Keratinocyte (primary cell): ENCODE measurements at regions not wholly inside any gene's neighbourhood (a gene's known extent, or its start where the extent isn't known, plus 50 kb on each side); places are given as distances from the start of the nearest gene placed in this dataset.

Experiments
- DNase-seq: peaks from one replicate; pipeline ENCODE4 v3.0.0-alpha.2; 2011; ENCODE audit warnings: low read depth, missing footprints, low spot score
- FAIRE-seq: peaks from 2 replicates; lab custom pipeline; 2011; peaks lifted over from hg19 to GRCh38; lab: Jason Lieb, UNC
- H2AFZ ChIP-seq: 2 replicates; pipeline ENCODE4 v1.6.0; 2012; ENCODE audit warnings: low read length, control low read depth, inconsistent platforms; ENCODE audit not compliant: control insufficient read depth
- H3K27ac ChIP-seq: 2 replicates; pipeline ENCODE4 v1.5.1; 2011; ENCODE audit warnings: low read length; ENCODE audit not compliant: control insufficient read depth, insufficient read depth
- H3K27me3 ChIP-seq: 3 replicates; pipeline ENCODE4 v1.6.0; 2011; ENCODE audit warnings: low read length; ENCODE audit not compliant: control insufficient read depth, insufficient read depth; ENCODE audit errors: extremely low read depth
- H3K36me3 ChIP-seq, 2 experiments: 2 replicates in 1 of 2; 3 replicates in 1 of 2; pipeline ENCODE4 v1.5.1; 2011; ENCODE audit warnings: low read length in 2 of 2, mild to moderate bottlenecking in 1 of 2; ENCODE audit not compliant: control insufficient read depth in 2 of 2, insufficient read depth in 2 of 2; ENCODE audit errors: extremely low read depth in 1 of 2
- H3K4me1 ChIP-seq: 3 replicates; pipeline ENCODE4 v1.5.1; 2011; ENCODE audit warnings: low read length; ENCODE audit not compliant: control insufficient read depth, insufficient read depth; ENCODE audit errors: extremely low read depth
- H3K4me2 ChIP-seq: 3 replicates; pipeline ENCODE4 v1.6.0; 2011; ENCODE audit warnings: low read depth, low read length; ENCODE audit not compliant: control insufficient read depth, insufficient read depth; ENCODE audit errors: extremely low read depth
- H3K4me3 ChIP-seq, 3 experiments: fragments of 200-600 bp in 1 of 3; sonication (generic) in 1 of 3; 2 replicates in 2 of 3; 3 replicates in 1 of 3; pipeline ENCODE4 v1.5.1; 2011 to 2016; ENCODE audit warnings: low read length in 3 of 3, mild to moderate bottlenecking in 3 of 3, control low read depth in 2 of 3, inconsistent platforms in 1 of 3, low read depth in 1 of 3, mixed read lengths in 1 of 3, mixed run types in 1 of 3, moderate library complexity in 1 of 3; ENCODE audit not compliant: control insufficient read depth in 2 of 3, insufficient read depth in 2 of 3; ENCODE audit errors: extremely low read depth in 1 of 3
- H3K79me2 ChIP-seq: 2 replicates; pipeline ENCODE4 v1.6.0; 2012; ENCODE audit warnings: low read length; ENCODE audit not compliant: control insufficient read depth, insufficient read depth
- H3K9ac ChIP-seq: 3 replicates; pipeline ENCODE4 v1.6.0; 2011; ENCODE audit warnings: low read length; ENCODE audit not compliant: control insufficient read depth, insufficient read depth; ENCODE audit errors: extremely low read depth
- H3K9me1 ChIP-seq: 3 replicates; pipeline ENCODE4 v1.6.0; 2011; ENCODE audit warnings: low read length; ENCODE audit not compliant: control insufficient read depth, insufficient read depth; ENCODE audit errors: extremely low read depth
- H3K9me3 ChIP-seq: 2 replicates; pipeline ENCODE4 v1.5.1; 2012; ENCODE audit warnings: low read depth, low read length; ENCODE audit not compliant: control insufficient read depth
- H4K20me1 ChIP-seq: 3 replicates; pipeline ENCODE4 v1.6.0; 2011; ENCODE audit warnings: low read length; ENCODE audit not compliant: control insufficient read depth, insufficient read depth; ENCODE audit errors: extremely low read depth
- EZH2 ChIP-seq: IDR thresholded peaks from one replicate; pipeline ENCODE4 v1.6.1; 2012; ENCODE audit warnings: inconsistent platforms, mild to moderate bottlenecking, low read length, moderate library complexity
- dilution Hi-C: fragments of 300-500 bp; cut with MboI; formaldehyde crosslinking; loops from one replicate; pipeline ENCODE4 v1.7.0; 2020; ENCODE audit warnings: low sequenced_read_pairs; ENCODE audit not compliant: extremely low pct_ligation_motif_present
- TF ChIP-seq, protein P1 (sequence below), 3 experiments: IDR thresholded peaks in 1 of 3; conservative IDR thresholded peaks in 1 of 3; optimal IDR thresholded peaks in 1 of 3; 2 replicates in 2 of 3; 3 replicates in 1 of 3; pipeline versions ENCODE3 to v1.5.1; 2011; ENCODE audit warnings: low read length in 3 of 3, mild to moderate bottlenecking in 3 of 3, moderate library complexity in 2 of 3, control low read depth in 1 of 3, inconsistent platforms in 1 of 3; ENCODE audit not compliant: insufficient read depth in 2 of 3; ENCODE audit errors: extremely low read depth in 1 of 3

- dilution Hi-C loops: no loop called here
- no peak for FAIRE-seq
- H3K4me2 ChIP-seq: no peak overlapping the region
These were observed 64.3 kb upstream of the LRRC8B start for GRCh38 chr1:89460325-89460724.

DNA sequence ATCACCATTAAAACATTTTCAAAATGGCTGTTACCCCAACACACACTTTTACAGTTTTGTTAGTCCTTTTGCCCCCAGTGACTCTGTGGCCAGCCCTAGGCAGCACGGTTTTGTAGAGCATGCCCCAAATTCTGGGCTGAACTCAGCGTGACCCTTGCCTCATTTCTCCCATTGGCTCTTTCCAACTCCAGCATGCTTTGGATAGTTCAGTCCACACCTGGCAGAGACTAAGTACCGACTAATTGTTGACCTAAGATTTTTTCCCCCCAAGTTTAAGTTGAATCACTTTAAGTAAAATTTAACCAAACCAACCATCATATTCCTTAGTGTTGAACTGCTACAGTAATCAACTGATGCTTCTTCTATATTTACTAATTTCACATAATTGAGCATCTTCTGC is 62.4 kb upstream of the LRRC8B start:
- Histone ChIP-seq H4K20me1 (no peaks in the 10 kb centered on the region), H3K9me3 (no peaks in the 10 kb centered on the region), H3K27ac (no peak overlapping the region), H3K36me3 (no peaks in the 10 kb centered on the region), H3K4me2 (no peak overlapping the region), H3K4me3 (no peak overlapping the region), H2AFZ (no peak overlapping the region), H3K4me1 (peaks cover 18% of the 10 kb centered on the region), H3K79me2 (no peaks in the 10 kb centered on the region), H3K9me1 (peaks cover 2% of the 10 kb centered on the region), H3K27me3 (no peaks in the 10 kb centered on the region), H3K9ac (no peak overlapping the region)
- dilution Hi-C loops: no loop called here
- FAIRE-seq: no peak
- no peak for DNase-seq
- TF ChIP-seq, protein P1, sequence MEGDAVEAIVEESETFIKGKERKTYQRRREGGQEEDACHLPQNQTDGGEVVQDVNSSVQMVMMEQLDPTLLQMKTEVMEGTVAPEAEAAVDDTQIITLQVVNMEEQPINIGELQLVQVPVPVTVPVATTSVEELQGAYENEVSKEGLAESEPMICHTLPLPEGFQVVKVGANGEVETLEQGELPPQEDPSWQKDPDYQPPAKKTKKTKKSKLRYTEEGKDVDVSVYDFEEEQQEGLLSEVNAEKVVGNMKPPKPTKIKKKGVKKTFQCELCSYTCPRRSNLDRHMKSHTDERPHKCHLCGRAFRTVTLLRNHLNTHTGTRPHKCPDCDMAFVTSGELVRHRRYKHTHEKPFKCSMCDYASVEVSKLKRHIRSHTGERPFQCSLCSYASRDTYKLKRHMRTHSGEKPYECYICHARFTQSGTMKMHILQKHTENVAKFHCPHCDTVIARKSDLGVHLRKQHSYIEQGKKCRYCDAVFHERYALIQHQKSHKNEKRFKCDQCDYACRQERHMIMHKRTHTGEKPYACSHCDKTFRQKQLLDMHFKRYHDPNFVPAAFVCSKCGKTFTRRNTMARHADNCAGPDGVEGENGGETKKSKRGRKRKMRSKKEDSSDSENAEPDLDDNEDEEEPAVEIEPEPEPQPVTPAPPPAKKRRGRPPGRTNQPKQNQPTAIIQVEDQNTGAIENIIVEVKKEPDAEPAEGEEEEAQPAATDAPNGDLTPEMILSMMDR (optimal IDR thresholded peaks at IDR 0.05 in 1 of 3, IDR thresholded peaks at IDR 0.05 in 1 of 3, conservative IDR thresholded peaks at IDR 0.05 in 1 of 3; ENCODE audit: extremely low read depth in 1 of 3, insufficient read depth in 2 of 3, low read length in 3 of 3): no peak
- TF ChIP-seq EZH2: no peak

More at GRCh38 chr1:89460325-89460724, 64.3 kb upstream of the LRRC8B start:
- Histone ChIP-seq H3K27ac (no peak overlapping the region), H3K79me2 (no peaks in the 10 kb centered on the region), H3K9me1 (no peaks in the 10 kb centered on the region), H3K4me3 (no peak overlapping the region), H3K4me1 (peaks cover 9% of the 10 kb centered on the region), H3K9me3 (no peaks in the 10 kb centered on the region), H3K9ac (no peak overlapping the region), H2AFZ (no peak overlapping the region), H3K36me3 (no peaks in the 10 kb centered on the region), H3K27me3 (no peaks in the 10 kb centered on the region), H4K20me1 (no peaks in the 10 kb centered on the region)
- no peak for DNase-seq
- TF ChIP-seq, protein P1 (optimal IDR thresholded peaks at IDR 0.05 in 1 of 3, IDR thresholded peaks at IDR 0.05 in 1 of 3, conservative IDR thresholded peaks at IDR 0.05 in 1 of 3; ENCODE audit: extremely low read depth in 1 of 3, insufficient read depth in 2 of 3, low read length in 3 of 3): no peak
- TF ChIP-seq EZH2: no peak
